ENCODE measurements at regions not wholly inside any gene's neighbourhood (a gene's known extent, or its start where the extent isn't known, plus 50 kb on each side); places are given as distances from the start of the nearest gene placed in this dataset.
"Not testable (repeated sequence)": the region's sequence is repeated elsewhere in the genome, so short reads cannot be mapped to it uniquely, and the experiment has no call there.

DNA sequence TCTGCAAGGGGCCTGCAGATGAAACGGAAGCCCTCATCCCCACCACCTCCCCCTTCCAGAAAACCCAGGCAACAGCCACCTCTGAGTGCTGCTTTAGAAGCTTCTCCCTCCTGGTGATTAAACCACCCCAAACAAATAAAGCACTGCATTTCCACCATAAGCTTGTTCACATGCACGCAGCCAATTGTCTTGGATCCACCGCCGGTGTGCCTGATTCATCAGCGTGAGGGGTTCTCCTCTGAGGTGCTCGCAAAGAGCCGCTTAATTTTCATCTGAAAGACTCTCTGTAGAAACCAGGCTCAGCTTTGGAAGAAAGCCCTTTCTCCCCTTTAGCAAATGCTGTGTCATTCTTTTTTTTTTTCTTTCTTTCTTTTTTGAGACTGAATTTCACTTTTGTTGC, 155.2 kb upstream of the EEF2KMT start:
- H3K79me2 ChIP-seq (ENCODE audit: low read length), result no peaks in the 10 kb centered on the region
- H4K20me1 ChIP-seq (ENCODE audit: insufficient read depth, low read length), result no peaks in the 10 kb centered on the region
- no peak overlapping the region for H2AFZ ChIP-seq (ENCODE audit: low read depth, low read length)
- no peak overlapping the region for H3K9ac ChIP-seq (ENCODE audit: low read length)
- H3K4me1 ChIP-seq (ENCODE audit: low read length), result no peaks in the 10 kb centered on the region
- no peaks in the 10 kb centered on the region for H3K27me3 ChIP-seq (ENCODE audit: low read depth, low read length)
- no peak overlapping the region for H3K4me3 ChIP-seq (ENCODE audit: low read length)
- H3K9me3 ChIP-seq (ENCODE audit: insufficient read depth, low read length), result no peaks in the 10 kb centered on the region
- no peak overlapping the region for H3K4me2 ChIP-seq (ENCODE audit: low read length)
- TF ChIP-seq CTCF (IDR thresholded peaks at IDR 0.05; ENCODE audit: low read depth, low read length), result no peak
- no peak for TF ChIP-seq EZH2phosphoT487 (IDR thresholded peaks at IDR 0.05; ENCODE audit: low read depth)
- H3K27ac ChIP-seq (ENCODE audit: low read length), result no peak overlapping the region
- H3K36me3 ChIP-seq (replicated peaks; ENCODE audit: low read depth, low read length), result no peaks in the 10 kb centered on the region

DNA sequence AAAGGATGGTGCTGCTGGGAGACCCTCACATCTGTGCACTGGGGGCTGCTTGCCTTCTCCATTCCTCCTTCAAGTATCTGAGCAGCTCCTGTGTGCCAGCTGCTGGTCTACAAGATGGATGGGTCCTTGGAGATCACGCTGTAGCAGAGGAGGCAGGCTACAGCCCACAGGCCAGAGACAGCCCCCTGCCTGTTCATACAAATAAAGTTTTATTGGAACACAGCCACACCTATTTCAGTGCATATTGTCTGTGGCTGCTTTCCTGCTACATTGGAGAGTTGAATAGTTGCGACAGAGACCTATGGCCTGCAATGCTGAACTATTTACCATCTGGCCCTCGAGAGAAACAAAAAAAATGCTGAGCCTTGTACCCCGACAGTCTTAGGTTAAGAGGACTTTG, 149.8 kb upstream of the EEF2KMT start:
- not testable (repeated sequence) for H3K9ac ChIP-seq (ENCODE audit: low read length); H2AFZ ChIP-seq (ENCODE audit: low read depth, low read length); H3K4me1 ChIP-seq (ENCODE audit: low read length); H3K9me3 ChIP-seq (ENCODE audit: insufficient read depth, low read length); H4K20me1 ChIP-seq (ENCODE audit: insufficient read depth, low read length); H3K4me2 ChIP-seq (ENCODE audit: low read length); H3K36me3 ChIP-seq (replicated peaks; ENCODE audit: low read depth, low read length); H3K27ac ChIP-seq (ENCODE audit: low read length); H3K4me3 ChIP-seq (ENCODE audit: low read length); H3K27me3 ChIP-seq (ENCODE audit: low read depth, low read length); H3K79me2 ChIP-seq (ENCODE audit: low read length)

- not testable (repeated sequence) for H3K9me3 ChIP-seq (ENCODE audit: insufficient read depth, low read length); H2AFZ ChIP-seq (ENCODE audit: low read depth, low read length); H4K20me1 ChIP-seq (ENCODE audit: insufficient read depth, low read length); H3K4me1 ChIP-seq (ENCODE audit: low read length); H3K4me3 ChIP-seq (ENCODE audit: low read length); H3K9ac ChIP-seq (ENCODE audit: low read length); H3K36me3 ChIP-seq (replicated peaks; ENCODE audit: low read depth, low read length); H3K27ac ChIP-seq (ENCODE audit: low read length); H3K27me3 ChIP-seq (ENCODE audit: low read depth, low read length); H3K79me2 ChIP-seq (ENCODE audit: low read length); H3K4me2 ChIP-seq (ENCODE audit: low read length)
These were observed 142.7 kb upstream of the EEF2KMT start for GRCh38 chr16:5240278-5240626.

GRCh38 chr16:5239472-5240277, 142.1 kb upstream of the EEF2KMT start:
- H3K4me3 ChIP-seq (ENCODE audit: low read length); H3K4me2 ChIP-seq (ENCODE audit: low read length): not testable (repeated sequence)

GRCh38 chr16:5235119-5235518, 137.5 kb upstream of the EEF2KMT start:
- H3K4me1 ChIP-seq (ENCODE audit: low read length), result no peaks in the 10 kb centered on the region
- H3K27me3 ChIP-seq (ENCODE audit: low read depth, low read length), result peaks cover 3% of the 10 kb centered on the region; the same call in 1 of the 2 replicates
- TF ChIP-seq CTCF (IDR thresholded peaks at IDR 0.05; ENCODE audit: low read depth, low read length) (no peak), EZH2phosphoT487 (IDR thresholded peaks at IDR 0.05; ENCODE audit: low read depth) (no peak)
- H4K20me1 ChIP-seq (ENCODE audit: insufficient read depth, low read length), result no peaks in the 10 kb centered on the region
- no peaks in the 10 kb centered on the region for H3K9me3 ChIP-seq (ENCODE audit: insufficient read depth, low read length)
- H3K79me2 ChIP-seq (ENCODE audit: low read length), result no peaks in the 10 kb centered on the region
- no peak overlapping the region for H3K4me3 ChIP-seq (ENCODE audit: low read length)
- H3K27ac ChIP-seq (ENCODE audit: low read length), result no peak overlapping the region
- no peak overlapping the region for H3K4me2 ChIP-seq (ENCODE audit: low read length)
- no peak overlapping the region for H3K9ac ChIP-seq (ENCODE audit: low read length)
- H2AFZ ChIP-seq (ENCODE audit: low read depth, low read length), result no peak overlapping the region
- no peaks in the 10 kb centered on the region for H3K36me3 ChIP-seq (replicated peaks; ENCODE audit: low read depth, low read length)

More at GRCh38 chr16:5239472-5240277, 142.1 kb upstream of the EEF2KMT start:
- H3K79me2 ChIP-seq (ENCODE audit: low read length); H3K9me3 ChIP-seq (ENCODE audit: insufficient read depth, low read length); H3K27ac ChIP-seq (ENCODE audit: low read length); H4K20me1 ChIP-seq (ENCODE audit: insufficient read depth, low read length); H3K4me1 ChIP-seq (ENCODE audit: low read length); H3K27me3 ChIP-seq (ENCODE audit: low read depth, low read length); H3K9ac ChIP-seq (ENCODE audit: low read length); H3K36me3 ChIP-seq (replicated peaks; ENCODE audit: low read depth, low read length); H2AFZ ChIP-seq (ENCODE audit: low read depth, low read length): not testable (repeated sequence)
- TF ChIP-seq CTCF (IDR thresholded peaks at IDR 0.05; ENCODE audit: low read depth, low read length), result peak; percentile 27
